ENCODE measurements at regions not wholly inside any gene's neighbourhood (a gene's known extent, or its start where the extent isn't known, plus 50 kb on each side); places are given as distances from the start of the nearest gene placed in this dataset.

GRCh38 chr14:96626121-96626768, 124.1 kb downstream of the PAPOLA start:
- TF ChIP-seq EZH2 (IDR thresholded peaks at IDR 0.05) (no peak), POLR2AphosphoS5 (IDR thresholded peaks at IDR 0.05; ENCODE audit: borderline replicate concordance, low read depth, low read length) (no peak)
